ENCODE measurements at regions not wholly inside any gene's neighbourhood (a gene's known extent, or its start where the extent isn't known, plus 50 kb on each side); places are given as distances from the start of the nearest gene placed in this dataset.
A peak's percentile ranks its signal among the peaks of the same experiment; 100 is the strongest.
"Not testable (repeated sequence)": the region's sequence is repeated elsewhere in the genome, so short reads cannot be mapped to it uniquely, and the experiment has no call there.

- H3K27ac Mint-ChIP-seq (ENCODE audit: low read depth, unreplicated experiment) = no peak overlapping the region
- H3K4me1 Mint-ChIP-seq (ENCODE audit: insufficient read depth, unreplicated experiment) = no peaks in the 10 kb centered on the region
- TF ChIP-seq CTCF (IDR thresholded peaks at IDR 0.05; ENCODE audit: unreplicated experiment) = no peak
- POLR2A ChIA-PET = no interaction called here
- no peaks in the 10 kb centered on the region for H3K9me3 Mint-ChIP-seq (ENCODE audit: unreplicated experiment)
- no peaks in the 10 kb centered on the region for H3K36me3 Mint-ChIP-seq (ENCODE audit: insufficient read depth, unreplicated experiment)
- no peak for DNase-seq (ENCODE audit: unreplicated experiment)
- H3K4me3 Mint-ChIP-seq (ENCODE audit: unreplicated experiment) = no peak overlapping the region
- peaks cover 55% of the 10 kb centered on the region for H3K27me3 Mint-ChIP-seq (ENCODE audit: insufficient read depth, unreplicated experiment)
- CTCF ChIA-PET = no interaction called here
- intact Hi-C loops (cut with micrococcal nuclease) = no loop called here
- BruUV-seq (replicated peaks) = no TSS peak
These were observed 415.0 kb downstream of the ZNF674 start for GRCh38 chrX:46130247-46130646.

GRCh38 chrX:46125111-46125510 is 420.1 kb downstream of the ZNF674 start:
- Mint-ChIP-seq H3K4me1 (ENCODE audit: insufficient read depth, unreplicated experiment) (no peaks in the 10 kb centered on the region), H3K4me3 (ENCODE audit: unreplicated experiment) (no peak overlapping the region), H3K27me3 (ENCODE audit: insufficient read depth, unreplicated experiment) (peaks cover 27% of the 10 kb centered on the region), H3K9me3 (ENCODE audit: unreplicated experiment) (no peaks in the 10 kb centered on the region), H3K36me3 (ENCODE audit: insufficient read depth, unreplicated experiment) (no peaks in the 10 kb centered on the region), H3K27ac (ENCODE audit: low read depth, unreplicated experiment) (no peak overlapping the region)
- no peak for DNase-seq (ENCODE audit: unreplicated experiment)
- CTCF ChIA-PET = interaction anchor here (1.2 kb wide), 1 partner anchor 13 kb away, joined by 3 read pairs; no protein-coding TSS in a partner anchor
- no TSS peak for BruUV-seq (replicated peaks)
- TF ChIP-seq CTCF (IDR thresholded peaks at IDR 0.05; ENCODE audit: unreplicated experiment) = no peak
- POLR2A ChIA-PET = interaction anchor here (0.7 to 2.5 kb wide), 5 partner anchors 21 to 137 kb away, joined by 3 to 6 read pairs (median 4); no protein-coding TSS in a partner anchor
- intact Hi-C loops (cut with micrococcal nuclease) = no loop called here

- no peak overlapping the region for H3K27ac Mint-ChIP-seq (ENCODE audit: low read depth, unreplicated experiment)
- no peaks in the 10 kb centered on the region for H3K4me1 Mint-ChIP-seq (ENCODE audit: insufficient read depth, unreplicated experiment)
- no peaks in the 10 kb centered on the region for H3K36me3 Mint-ChIP-seq (ENCODE audit: insufficient read depth, unreplicated experiment)
- H3K27me3 Mint-ChIP-seq (ENCODE audit: insufficient read depth, unreplicated experiment) = peaks cover 25% of the 10 kb centered on the region
- no peak overlapping the region for H3K4me3 Mint-ChIP-seq (ENCODE audit: unreplicated experiment)
- CTCF ChIA-PET = no interaction called here
- no peaks in the 10 kb centered on the region for H3K9me3 Mint-ChIP-seq (ENCODE audit: unreplicated experiment)
- no peak for TF ChIP-seq CTCF (IDR thresholded peaks at IDR 0.05; ENCODE audit: unreplicated experiment)
- intact Hi-C loops (cut with micrococcal nuclease) = no loop called here
- peak; percentile 3 for DNase-seq (ENCODE audit: unreplicated experiment)
- POLR2A ChIA-PET = no interaction called here
- BruUV-seq (replicated peaks) = no TSS peak
These were observed 428.0 kb downstream of the ZNF674 start for GRCh38 chrX:46117234-46117633.

GRCh38 chrX:46087310-46087709 is 457.9 kb downstream of the ZNF674 start:
- H3K36me3 Mint-ChIP-seq (ENCODE audit: insufficient read depth, unreplicated experiment); intact Hi-C loops (cut with micrococcal nuclease); POLR2A ChIA-PET; DNase-seq (ENCODE audit: unreplicated experiment); H3K4me1 Mint-ChIP-seq (ENCODE audit: insufficient read depth, unreplicated experiment); CTCF ChIA-PET; H3K27me3 Mint-ChIP-seq (ENCODE audit: insufficient read depth, unreplicated experiment); BruUV-seq (replicated peaks); H3K4me3 Mint-ChIP-seq (ENCODE audit: unreplicated experiment); H3K27ac Mint-ChIP-seq (ENCODE audit: low read depth, unreplicated experiment): not testable (repeated sequence)
- peaks cover 20% of the 10 kb centered on the region for H3K9me3 Mint-ChIP-seq (ENCODE audit: unreplicated experiment)

GRCh38 chrX:46080121-46080520 is 465.1 kb downstream of the ZNF674 start:
- intact Hi-C loops (cut with micrococcal nuclease); H3K27ac Mint-ChIP-seq (ENCODE audit: low read depth, unreplicated experiment); H3K36me3 Mint-ChIP-seq (ENCODE audit: insufficient read depth, unreplicated experiment); H3K4me1 Mint-ChIP-seq (ENCODE audit: insufficient read depth, unreplicated experiment); BruUV-seq (replicated peaks); POLR2A ChIA-PET; DNase-seq (ENCODE audit: unreplicated experiment); H3K4me3 Mint-ChIP-seq (ENCODE audit: unreplicated experiment): not testable (repeated sequence)
- H3K27me3 Mint-ChIP-seq (ENCODE audit: insufficient read depth, unreplicated experiment) = peaks cover 27% of the 10 kb centered on the region
- peaks cover 22% of the 10 kb centered on the region for H3K9me3 Mint-ChIP-seq (ENCODE audit: unreplicated experiment)
- CTCF ChIA-PET = interaction anchor here (0.6 kb wide), 2 partner anchors 91 to 1836 kb away, joined by 3 read pairs; no protein-coding TSS in a partner anchor
